Activated CD8-positive, alpha-beta memory T cell treated with anti-CD3 and anti-CD28 coated beads, Interleukin-2, amount 50 U/mL, for 24 hours (primary cell): ENCODE measurements at regions not wholly inside any gene's neighbourhood (a gene's known extent, or its start where the extent isn't known, plus 50 kb on each side); places are given as distances from the start of the nearest gene placed in this dataset.

Experiments
- DNase-seq: peaks from one replicate; pipeline ENCODE4 v3.0.0-alpha.2; 2020; ENCODE audit errors: extremely low read depth

GRCh38 chr11:70872955-70873735 is 379.2 kb downstream of the SHANK2 start:
- DNase-seq, result no peak

GRCh38 chr11:70873736-70874412 is 378.5 kb downstream of the SHANK2 start:
- no peak for DNase-seq

- no peak for DNase-seq
Measured at GRCh38 chr11:70876685-70877084, 375.7 kb downstream of the SHANK2 start.

- no peak for DNase-seq
Measured at GRCh38 chr11:70877151-70877550, 375.2 kb downstream of the SHANK2 start.

- DNase-seq, result no peak
Measured at GRCh38 chr11:70878366-70878765, 374.0 kb downstream of the SHANK2 start.

GRCh38 chr11:70879601-70880285 is 372.6 kb downstream of the SHANK2 start:
- DNase-seq, result no peak

GRCh38 chr11:70880416-70880815 is 372.0 kb downstream of the SHANK2 start:
- DNase-seq, result no peak

- no peak for DNase-seq
Measured at GRCh38 chr11:70881948-70882715, 370.2 kb downstream of the SHANK2 start.

GRCh38 chr11:70882716-70883085 is 369.7 kb downstream of the SHANK2 start:
- DNase-seq, result no peak

- no peak for DNase-seq
Measured at GRCh38 chr11:70883323-70883940, 368.9 kb downstream of the SHANK2 start.

GRCh38 chr11:70883973-70884623 is 368.3 kb downstream of the SHANK2 start:
- DNase-seq, result no peak

GRCh38 chr11:70885281-70886231 is 366.8 kb downstream of the SHANK2 start:
- no peak for DNase-seq

- DNase-seq, result no peak
Measured at GRCh38 chr11:70886256-70886655, 366.1 kb downstream of the SHANK2 start.

GRCh38 chr11:70886676-70887541 is 365.5 kb downstream of the SHANK2 start:
- DNase-seq, result no peak

- no peak for DNase-seq
Measured at GRCh38 chr11:70887542-70887827, 364.9 kb downstream of the SHANK2 start.

- no peak for DNase-seq
Measured at GRCh38 chr11:70888061-70888460, 364.3 kb downstream of the SHANK2 start.

GRCh38 chr11:70889411-70889810 is 363.0 kb downstream of the SHANK2 start:
- no peak for DNase-seq

- no peak for DNase-seq
Measured at GRCh38 chr11:70891844-70892380, 360.5 kb downstream of the SHANK2 start.

GRCh38 chr11:70892889-70893288 is 359.5 kb downstream of the SHANK2 start:
- DNase-seq, result no peak
